ENCODE measurements at regions not wholly inside any gene's neighbourhood (a gene's known extent, or its start where the extent isn't known, plus 50 kb on each side); places are given as distances from the start of the nearest gene placed in this dataset.

- TF ChIP-seq CTCF (IDR thresholded peaks at IDR 0.05) = no peak
- TF ChIP-seq POLR2AphosphoS5 (IDR thresholded peaks at IDR 0.05) = no peak
Observed at GRCh38 chrX:109878236-109878635, 124.7 kb upstream of the TMEM164 start.
